HG02943 (cell line): ENCODE measurements at regions not wholly inside any gene's neighbourhood (a gene's known extent, or its start where the extent isn't known, plus 50 kb on each side); places are given as distances from the start of the nearest gene placed in this dataset.

Experiments
- ATAC-seq: cut with Tn5 transposase; IDR thresholded peaks from one replicate; pipeline ENCODE4 v1.9.1; 2021; ENCODE audit warnings: mild to moderate bottlenecking, low read depth, moderate library complexity; ENCODE audit not compliant: unreplicated experiment

DNA sequence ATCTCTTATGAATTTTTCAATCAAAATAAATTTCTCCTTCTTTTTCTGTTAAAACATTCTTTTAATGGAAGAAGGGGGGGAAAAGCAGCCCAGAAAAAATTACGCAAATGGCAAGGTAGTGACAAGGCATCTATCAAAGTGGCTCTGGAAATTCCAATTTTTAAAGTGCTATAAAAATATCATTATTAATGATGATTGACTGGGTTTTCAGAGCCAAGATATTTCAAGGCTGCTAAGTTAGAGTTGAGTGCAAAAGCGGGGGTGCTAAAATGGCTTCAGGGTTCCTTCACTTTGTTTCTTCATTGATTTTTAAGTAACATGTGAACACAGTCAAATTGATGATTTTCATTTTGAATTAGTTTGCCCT lies 171.6 kb upstream of the CITED2 start:
- ATAC-seq, result no peak

GRCh38 chr6:139545206-139546105 lies 171.0 kb upstream of the CITED2 start:
- no peak for ATAC-seq

- ATAC-seq, result no peak
Measured at GRCh38 chr6:139544701-139545057, 170.2 kb upstream of the CITED2 start.

- no peak for ATAC-seq
Measured at GRCh38 chr6:139542351-139542750, 167.9 kb upstream of the CITED2 start.

DNA sequence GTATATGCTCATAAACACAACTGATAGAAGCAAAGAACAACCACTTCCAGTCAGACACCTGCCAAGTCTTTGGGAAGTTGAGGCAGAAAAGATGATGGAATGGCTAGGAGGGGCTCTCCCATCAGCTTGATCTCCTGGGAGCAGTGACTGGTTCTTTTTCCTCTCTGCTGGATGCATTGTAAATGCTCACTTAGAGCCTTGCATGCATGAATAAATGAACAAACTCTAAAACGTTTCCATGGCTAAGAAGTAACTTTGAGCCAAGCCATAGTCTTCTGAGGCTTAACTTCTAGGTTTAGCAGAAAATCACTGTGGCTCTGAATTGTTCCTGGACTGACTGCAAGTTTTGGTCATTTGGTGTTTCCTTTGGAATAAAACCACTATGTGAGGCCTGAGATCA lies 166.4 kb upstream of the CITED2 start:
- ATAC-seq, result no peak

GRCh38 chr6:139540276-139540675 lies 165.8 kb upstream of the CITED2 start:
- ATAC-seq, result no peak

DNA sequence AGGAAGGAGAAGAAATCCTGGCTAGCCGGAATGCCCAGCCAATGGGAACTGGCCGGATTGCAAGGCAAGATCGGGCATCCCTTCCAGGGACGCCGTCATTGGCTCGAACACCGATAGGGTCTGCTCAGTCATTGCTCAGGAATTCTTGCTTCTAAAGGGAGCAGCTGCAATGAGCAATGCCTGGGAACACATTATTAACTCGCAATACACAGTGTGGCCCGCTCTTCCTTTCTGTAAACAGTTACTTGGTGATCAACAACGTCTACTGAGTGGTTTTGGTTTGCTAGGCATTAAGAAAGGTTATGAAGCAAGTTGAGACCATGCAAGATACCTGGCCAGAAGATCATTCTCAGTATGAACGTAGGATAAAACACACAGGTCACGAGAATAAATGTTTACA lies 165.4 kb upstream of the CITED2 start:
- no peak for ATAC-seq

DNA sequence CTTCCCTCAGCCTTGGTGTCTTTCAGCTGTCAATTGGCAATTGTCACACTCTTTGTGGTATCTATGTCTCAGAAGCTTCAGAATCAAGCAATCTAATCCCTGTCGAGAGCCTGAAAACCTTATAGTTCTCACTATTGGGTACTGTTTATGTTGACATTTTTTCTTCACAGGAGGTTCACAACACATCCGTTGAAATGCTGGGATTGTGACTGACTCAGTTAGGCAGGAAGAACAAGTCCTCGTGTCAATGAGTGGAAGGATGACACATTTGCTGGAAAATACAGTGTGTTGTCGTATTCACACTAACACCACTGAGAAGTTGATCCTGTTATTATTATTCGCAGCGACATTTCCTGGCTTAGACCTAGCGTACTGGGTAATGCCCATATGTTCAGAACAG lies 163.9 kb upstream of the CITED2 start:
- ATAC-seq, result no peak

GRCh38 chr6:139536751-139537617 lies 162.5 kb upstream of the CITED2 start:
- ATAC-seq, result no peak

- ATAC-seq, result no peak
Measured at GRCh38 chr6:139534472-139535115, 160.1 kb upstream of the CITED2 start.

GRCh38 chr6:139533573-139534471 lies 159.4 kb upstream of the CITED2 start:
- ATAC-seq, result no peak

DNA sequence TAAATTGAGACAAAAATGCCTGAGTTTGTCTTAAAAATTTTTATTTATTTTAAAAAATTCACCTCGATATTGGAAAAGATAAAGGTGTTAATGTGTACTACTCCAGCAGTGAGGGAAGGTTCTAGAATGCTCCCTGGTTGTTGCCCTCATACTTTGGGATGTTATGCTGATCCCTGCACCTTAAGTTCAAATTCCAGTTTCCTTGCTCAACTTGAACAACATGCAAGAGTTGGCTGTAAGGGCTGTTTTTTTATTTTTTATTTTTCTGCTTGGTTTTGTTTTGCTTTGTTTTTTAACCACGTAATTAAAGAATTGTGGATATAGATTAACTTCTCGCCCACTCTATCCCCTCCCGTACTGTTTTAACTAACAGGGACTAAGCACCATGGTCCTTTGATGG lies 158.7 kb upstream of the CITED2 start:
- ATAC-seq, result no peak

DNA sequence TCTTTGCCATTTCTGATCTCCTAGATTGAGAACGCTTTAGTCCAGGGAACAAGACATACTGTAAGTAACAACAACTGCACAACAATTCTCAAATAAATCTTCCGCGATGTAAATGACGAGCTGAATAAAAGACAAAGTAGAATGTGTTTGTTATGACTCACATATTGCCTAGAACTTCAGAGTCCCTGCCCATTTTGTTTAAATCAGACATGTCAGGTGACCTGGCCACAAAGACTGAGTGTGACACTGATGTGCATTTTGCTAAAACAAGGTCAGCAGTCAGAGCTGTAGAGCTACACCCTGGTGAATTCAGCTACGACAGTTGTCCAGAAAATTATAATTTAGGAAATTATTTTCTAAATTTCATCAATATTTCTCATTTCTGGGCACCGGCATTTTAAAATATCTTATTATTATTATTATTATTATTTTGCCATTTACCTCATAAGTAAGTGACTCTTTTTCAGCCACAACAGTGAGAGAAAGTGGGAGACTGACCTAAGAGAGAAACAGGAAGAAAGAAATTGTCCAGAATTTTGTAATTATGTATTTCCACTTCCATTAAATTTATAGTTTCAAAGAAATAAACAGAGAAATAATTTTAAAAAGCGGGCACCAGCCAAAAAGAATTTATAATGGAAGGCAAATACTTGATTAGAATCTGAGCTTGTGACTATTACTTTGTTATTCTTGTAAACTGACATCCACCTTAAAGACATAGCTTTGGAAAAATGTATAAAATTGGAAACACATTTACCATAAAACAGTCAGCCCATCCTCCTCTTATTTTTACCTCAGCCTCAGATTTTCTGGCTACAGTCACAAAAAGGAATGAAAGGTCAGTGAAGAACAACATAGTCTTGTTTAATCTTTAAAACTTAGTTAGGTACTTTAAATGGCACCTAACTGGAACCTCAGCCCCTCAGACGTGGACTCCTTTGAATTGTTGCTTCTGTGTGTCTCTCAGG lies 157.0 kb upstream of the CITED2 start:
- ATAC-seq, result no peak

- ATAC-seq, result no peak
Measured at GRCh38 chr6:139530561-139530960, 156.1 kb upstream of the CITED2 start.

- ATAC-seq, result no peak
Measured at GRCh38 chr6:139529420-139529819, 155.0 kb upstream of the CITED2 start.

DNA sequence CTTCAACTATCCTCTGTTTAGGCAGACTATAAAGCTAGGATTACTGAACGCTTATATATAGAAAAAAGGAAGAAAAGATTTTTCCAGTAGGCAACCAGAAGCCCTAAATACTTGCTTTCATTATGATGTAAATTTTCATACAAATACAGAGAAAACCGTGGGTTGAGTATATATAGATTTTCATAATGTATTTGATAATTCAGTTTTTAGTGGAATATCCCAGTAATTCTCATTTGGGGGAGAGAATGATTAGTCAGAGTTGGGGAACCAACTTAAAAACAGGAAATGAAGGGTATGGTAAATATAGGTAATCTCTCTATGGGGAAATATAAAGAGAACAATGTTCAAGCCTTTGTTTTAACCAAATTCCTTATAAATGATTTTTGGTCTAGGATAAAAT lies 154.0 kb upstream of the CITED2 start:
- no peak for ATAC-seq

- ATAC-seq, result no peak
Measured at GRCh38 chr6:139525415-139525814, 151.0 kb upstream of the CITED2 start.

GRCh38 chr6:139523986-139524385 lies 149.5 kb upstream of the CITED2 start:
- no peak for ATAC-seq
